ENCODE measurements at regions not wholly inside any gene's neighbourhood (a gene's known extent, or its start where the extent isn't known, plus 50 kb on each side); places are given as distances from the start of the nearest gene placed in this dataset.
"Not testable (repeated sequence)": the region's sequence is repeated elsewhere in the genome, so short reads cannot be mapped to it uniquely, and the experiment has no call there.

GRCh38 chr5:154626876-154627557 is 128.2 kb upstream of the LARP1 start:
- no peak for DNase-seq (ENCODE audit: low read depth in 4 of 4, low spot score in 2 of 4)

- no peak for DNase-seq (ENCODE audit: low read depth in 4 of 4, low spot score in 2 of 4)
Measured at GRCh38 chr5:154625031-154625430, 130.1 kb upstream of the LARP1 start.

- DNase-seq (ENCODE audit: low read depth in 4 of 4, low spot score in 2 of 4): no peak
Measured at GRCh38 chr5:154624341-154624740, 130.8 kb upstream of the LARP1 start.

GRCh38 chr5:154620411-154620810 is 134.8 kb upstream of the LARP1 start:
- DNase-seq (ENCODE audit: low read depth in 4 of 4, low spot score in 2 of 4): no peak

GRCh38 chr5:154618696-154619095 is 136.5 kb upstream of the LARP1 start:
- DNase-seq (ENCODE audit: low read depth in 4 of 4, low spot score in 2 of 4): no peak

- DNase-seq (ENCODE audit: low read depth in 4 of 4, low spot score in 2 of 4): no peak
Measured at GRCh38 chr5:154614595-154614994, 136.6 kb upstream of the HAND1 start.

- DNase-seq (ENCODE audit: low read depth in 4 of 4, low spot score in 2 of 4): no peak
Measured at GRCh38 chr5:154614125-154614524, 136.1 kb upstream of the HAND1 start.

GRCh38 chr5:154612666-154613065 is 134.6 kb upstream of the HAND1 start:
- DNase-seq (ENCODE audit: low read depth in 4 of 4, low spot score in 2 of 4): no peak

GRCh38 chr5:154611341-154611767 is 133.3 kb upstream of the HAND1 start:
- DNase-seq (ENCODE audit: low read depth in 4 of 4, low spot score in 2 of 4): no peak

GRCh38 chr5:154610321-154611154 is 132.5 kb upstream of the HAND1 start:
- peak in 2 of 4 donors; percentile 35 to 44 for DNase-seq (ENCODE audit: low read depth in 4 of 4, low spot score in 2 of 4)

- DNase-seq (ENCODE audit: low read depth in 4 of 4, low spot score in 2 of 4): no peak
Measured at GRCh38 chr5:154609251-154609650, 131.2 kb upstream of the HAND1 start.

- DNase-seq (ENCODE audit: low read depth in 4 of 4, low spot score in 2 of 4): no peak
Measured at GRCh38 chr5:154608531-154609011, 130.5 kb upstream of the HAND1 start.

GRCh38 chr5:154607746-154608145 is 129.7 kb upstream of the HAND1 start:
- DNase-seq (ENCODE audit: low read depth in 4 of 4, low spot score in 2 of 4): no peak

GRCh38 chr5:154606246-154606645 is 128.2 kb upstream of the HAND1 start:
- DNase-seq (ENCODE audit: low read depth in 4 of 4, low spot score in 2 of 4): no peak

GRCh38 chr5:154603953-154604679 is 126.1 kb upstream of the HAND1 start:
- no peak for DNase-seq (ENCODE audit: low read depth in 4 of 4, low spot score in 2 of 4)

- no peak for DNase-seq (ENCODE audit: low read depth in 4 of 4, low spot score in 2 of 4)
Measured at GRCh38 chr5:154603485-154603884, 125.5 kb upstream of the HAND1 start.

- DNase-seq (ENCODE audit: low read depth in 4 of 4, low spot score in 2 of 4): no peak
Measured at GRCh38 chr5:154603011-154603410, 125.0 kb upstream of the HAND1 start.

GRCh38 chr5:154601014-154601413 is 123.0 kb upstream of the HAND1 start:
- DNase-seq (ENCODE audit: low read depth in 4 of 4, low spot score in 2 of 4): no peak

- no peak for DNase-seq (ENCODE audit: low read depth in 4 of 4, low spot score in 2 of 4)
Measured at GRCh38 chr5:154598021-154598420, 120.0 kb upstream of the HAND1 start.

GRCh38 chr5:154596844-154597243 is 118.8 kb upstream of the HAND1 start:
- DNase-seq (ENCODE audit: low read depth in 4 of 4, low spot score in 2 of 4): not testable (repeated sequence)

GRCh38 chr5:154595662-154596061 is 117.6 kb upstream of the HAND1 start:
- DNase-seq (ENCODE audit: low read depth in 4 of 4, low spot score in 2 of 4): no peak

All from left renal cortex interstitium (tissue), 4 donors.